Trophoblast cell (in vitro differentiated cells and primary cell): ENCODE measurements at regions not wholly inside any gene's neighbourhood (a gene's known extent, or its start where the extent isn't known, plus 50 kb on each side); places are given as distances from the start of the nearest gene placed in this dataset.

ENCODE experiments used
- DNase-seq, 2 donors: peaks; one replicate each; pipeline ENCODE4 v3.0.0-alpha.2; 2016
- H2AFZ ChIP-seq: 2 replicates; pipeline ENCODE4 v1.6.1; 2013; ENCODE audit warnings: low read length, moderate library complexity, mild to moderate bottlenecking; ENCODE audit not compliant: insufficient read depth, poor library complexity
- H2AK5ac ChIP-seq: 2 replicates; pipeline ENCODE4 v1.6.1; 2013; ENCODE audit warnings: mild to moderate bottlenecking, low read length
- H2BK120ac ChIP-seq: 2 replicates; pipeline ENCODE4 v1.6.1; 2013; ENCODE audit warnings: low read length, mild to moderate bottlenecking, moderate library complexity; ENCODE audit not compliant: insufficient read depth, poor library complexity
- H2BK12ac ChIP-seq: 2 replicates; pipeline ENCODE4 v1.6.1; 2013; ENCODE audit warnings: mild to moderate bottlenecking, low read length, moderate library complexity
- H2BK5ac ChIP-seq: 2 replicates; pipeline ENCODE4 v1.6.1; 2013; ENCODE audit warnings: low read length, low read depth, moderate library complexity, mild to moderate bottlenecking; ENCODE audit not compliant: poor library complexity
- H3K14ac ChIP-seq: 2 replicates; pipeline ENCODE4 v1.6.1; 2013; ENCODE audit warnings: mild to moderate bottlenecking, low read length
- H3K18ac ChIP-seq: 2 replicates; pipeline ENCODE4 v1.6.1; 2013; ENCODE audit warnings: mild to moderate bottlenecking, low read length
- H3K23ac ChIP-seq: 2 replicates; pipeline ENCODE4 v1.6.1; 2013; ENCODE audit warnings: low read length
- H3K27ac ChIP-seq: 2 replicates; pipeline ENCODE4 v1.5.1; 2013; ENCODE audit warnings: low read depth, mild to moderate bottlenecking, inconsistent platforms, low read length, moderate library complexity
- H3K27me3 ChIP-seq: 2 replicates; pipeline ENCODE4 v1.6.1; 2013; ENCODE audit warnings: inconsistent platforms, mild to moderate bottlenecking, low read length, moderate library complexity; ENCODE audit not compliant: insufficient read depth
- H3K36me3 ChIP-seq, 2 experiments: 1 replicate in 1 of 2; 2 replicates in 1 of 2; pipeline ENCODE4 v1.6.1; 2013; ENCODE audit warnings: low read length in 2 of 2, mild to moderate bottlenecking in 2 of 2, moderate library complexity in 1 of 2; ENCODE audit not compliant: insufficient read depth in 2 of 2, control insufficient read depth in 1 of 2
- H3K4ac ChIP-seq: 2 replicates; pipeline ENCODE4 v1.6.1; 2013; ENCODE audit warnings: low read depth, mild to moderate bottlenecking, low read length, moderate library complexity
- H3K4me1 ChIP-seq, 2 experiments: 1 replicate in 1 of 2; 2 replicates in 1 of 2; pipeline ENCODE4 v1.6.1; 2013; ENCODE audit warnings: low read length in 2 of 2, mild to moderate bottlenecking in 2 of 2, moderate library complexity in 1 of 2; ENCODE audit not compliant: insufficient read depth in 2 of 2, control insufficient read depth in 1 of 2
- H3K4me2 ChIP-seq: 2 replicates; pipeline ENCODE4 v1.6.1; 2013; ENCODE audit warnings: inconsistent platforms, mild to moderate bottlenecking, low read length, moderate library complexity
- H3K4me3 ChIP-seq: 2 replicates; pipeline ENCODE4 v1.5.1; 2013; ENCODE audit warnings: mild to moderate bottlenecking, low read depth, low read length, inconsistent platforms
- H3K79me1 ChIP-seq: one replicate; pipeline ENCODE4 v1.6.1; 2013; ENCODE audit warnings: low read length
- H3K79me2 ChIP-seq: 2 replicates; pipeline ENCODE4 v1.6.1; 2013; ENCODE audit warnings: low read length, mild to moderate bottlenecking; ENCODE audit not compliant: control insufficient read depth, insufficient read depth, poor library complexity
- H3K9ac ChIP-seq: 2 replicates; pipeline ENCODE4 v1.6.1; 2013; ENCODE audit warnings: mild to moderate bottlenecking, low read length
- H3K9me3 ChIP-seq: 2 replicates; pipeline ENCODE4 v1.6.1; 2013; ENCODE audit warnings: low read depth, mild to moderate bottlenecking, control low read depth, inconsistent platforms, low read length; ENCODE audit not compliant: insufficient read depth
- H4K12ac ChIP-seq: 2 replicates; pipeline ENCODE4 v1.6.1; 2013; ENCODE audit warnings: low read depth, mild to moderate bottlenecking, low read length, moderate library complexity
- H4K8ac ChIP-seq: 2 replicates; pipeline ENCODE4 v1.6.1; 2013; ENCODE audit warnings: low read depth, mild to moderate bottlenecking, low read length, moderate library complexity
- H4K91ac ChIP-seq: one replicate; pipeline ENCODE4 v1.6.1; 2013; ENCODE audit warnings: low read depth, mild to moderate bottlenecking, low read length, moderate library complexity
- WGBS: extraction: QIAGEN DNeasy Blood & Tissue Kit; methylation state at CpG from one replicate; pipeline ENCODE4 v1.1.7; 2013; ENCODE audit warnings: missing lambda C conversion rate; ENCODE audit not compliant: insufficient read length, insufficient coverage; ENCODE audit errors: extremely low coverage; 5-methylcytosine and 5-hydroxymethylcytosine counted together

- Histone ChIP-seq H3K27ac (no peak overlapping the region), H3K79me2 (no peaks in the 10 kb centered on the region), H3K14ac (no peak overlapping the region), H4K12ac (no peak overlapping the region), H2AFZ (no peak overlapping the region), H2BK5ac (no peak overlapping the region), H3K4me1 (peaks cover 8 to 12% of the 10 kb centered on the region in 2 experiments), H4K91ac (no peak overlapping the region), H3K4me2 (no peak overlapping the region), H4K8ac (no peak overlapping the region), H3K18ac (no peak overlapping the region), H3K9me3 (peaks cover 2% of the 10 kb centered on the region), H3K9ac (no peak overlapping the region), H3K36me3 (no peaks in the 10 kb centered on the region), H2BK12ac (no peak overlapping the region), H3K4me3 (no peak overlapping the region), H2AK5ac (no peak overlapping the region), H3K23ac (no peak overlapping the region), H3K4ac (no peak overlapping the region), H3K27me3 (no peaks in the 10 kb centered on the region), H2BK120ac (no peak overlapping the region), H3K79me1 (no peaks in the 10 kb centered on the region)
- no peak for DNase-seq
- no CpG with 5 or more reads among the region's 1 CpG for WGBS
Observed at GRCh38 chr12:67921286-67921685, 68.0 kb upstream of the IFNG-AS1 start.

GRCh38 chr12:67922245-67922644, 67.0 kb upstream of the IFNG-AS1 start:
- no peak overlapping the region for H4K8ac ChIP-seq
- H3K79me2 ChIP-seq = no peaks in the 10 kb centered on the region
- H4K91ac ChIP-seq = no peak overlapping the region
- no peak overlapping the region for H2AFZ ChIP-seq
- H3K18ac ChIP-seq = no peak overlapping the region
- H4K12ac ChIP-seq = no peak overlapping the region
- no peak overlapping the region for H3K14ac ChIP-seq
- no peaks in the 10 kb centered on the region for H3K79me1 ChIP-seq
- H2BK5ac ChIP-seq = no peak overlapping the region
- H3K9ac ChIP-seq = no peak overlapping the region
- H3K23ac ChIP-seq = no peak overlapping the region
- H3K27me3 ChIP-seq = no peaks in the 10 kb centered on the region
- no CpG with 5 or more reads among the region's 1 CpG for WGBS
- no peak overlapping the region for H3K4ac ChIP-seq
- H3K9me3 ChIP-seq = peaks cover 2% of the 10 kb centered on the region
- H3K36me3 ChIP-seq = no peaks in the 10 kb centered on the region
- no peak for DNase-seq
- no peak overlapping the region for H3K4me2 ChIP-seq
- no peak overlapping the region for H2AK5ac ChIP-seq
- no peak overlapping the region for H3K4me3 ChIP-seq
- no peak overlapping the region for H3K27ac ChIP-seq
- H2BK12ac ChIP-seq = no peak overlapping the region
- peaks cover 8 to 12% of the 10 kb centered on the region in 2 experiments for H3K4me1 ChIP-seq
- no peak overlapping the region for H2BK120ac ChIP-seq

DNA sequence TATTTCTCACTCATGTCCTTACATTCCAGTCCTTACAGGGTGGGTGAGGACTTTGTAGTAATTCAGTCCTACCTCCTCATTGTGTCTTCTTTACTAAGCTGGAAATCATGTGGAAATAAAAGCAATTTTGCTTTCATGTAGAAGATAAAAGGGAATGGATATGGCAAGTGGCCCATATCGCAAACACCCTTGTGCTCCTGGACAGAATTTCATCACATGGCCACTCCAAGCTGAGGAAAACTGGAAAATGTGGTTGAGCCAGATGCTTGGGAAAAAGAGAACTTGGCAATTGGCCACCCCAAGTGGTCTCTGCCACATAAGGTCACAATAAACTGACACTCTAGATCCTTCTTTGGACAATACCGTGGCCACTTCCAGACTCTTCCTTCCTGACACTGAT, 64.2 kb upstream of the IFNG-AS1 start:
- no peak overlapping the region for H3K18ac ChIP-seq
- peak; percentile 16 to 59 for DNase-seq
- no peaks in the 10 kb centered on the region for H3K79me1 ChIP-seq
- H3K4ac ChIP-seq = no peak overlapping the region
- H3K9ac ChIP-seq = no peak overlapping the region
- WGBS = no CpG with 5 or more reads among the region's 2 CpGs
- no peak overlapping the region for H2BK120ac ChIP-seq
- no peak overlapping the region for H3K4me3 ChIP-seq
- no peaks in the 10 kb centered on the region for H3K36me3 ChIP-seq
- no peak overlapping the region for H3K4me2 ChIP-seq
- no peak overlapping the region for H4K8ac ChIP-seq
- no peak overlapping the region for H2AK5ac ChIP-seq
- H4K12ac ChIP-seq = no peak overlapping the region
- peaks cover 6 to 10% of the 10 kb centered on the region in 2 experiments for H3K4me1 ChIP-seq
- no peak overlapping the region for H3K27ac ChIP-seq
- no peak overlapping the region for H2BK12ac ChIP-seq
- no peaks in the 10 kb centered on the region for H3K79me2 ChIP-seq
- H3K23ac ChIP-seq = no peak overlapping the region
- H2BK5ac ChIP-seq = no peak overlapping the region
- H3K14ac ChIP-seq = no peak overlapping the region
- H3K27me3 ChIP-seq = no peaks in the 10 kb centered on the region
- no peak overlapping the region for H4K91ac ChIP-seq
- H3K9me3 ChIP-seq = peaks cover 2% of the 10 kb centered on the region
- no peak overlapping the region for H2AFZ ChIP-seq

DNA sequence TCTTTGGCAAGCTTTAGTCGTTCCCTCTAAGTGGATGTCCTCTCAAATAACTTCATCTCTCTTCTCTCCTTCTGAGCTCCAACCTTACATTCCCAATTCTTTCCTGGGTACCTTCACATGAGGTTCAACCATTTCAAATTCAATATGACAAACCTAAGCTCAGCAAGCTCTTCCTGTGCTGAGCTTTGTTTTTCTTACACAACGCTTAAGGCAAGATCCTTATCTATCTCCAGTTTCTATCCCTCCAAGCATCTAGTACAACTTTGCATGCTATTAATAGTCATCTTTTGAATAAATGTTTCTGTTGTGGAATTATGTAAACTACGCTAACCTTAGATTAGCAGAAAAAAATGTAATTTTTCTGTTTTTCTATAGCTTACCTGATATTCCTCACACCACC, 63.7 kb upstream of the IFNG-AS1 start:
- Histone ChIP-seq H3K79me2 (no peaks in the 10 kb centered on the region), H4K8ac (no peak overlapping the region), H3K14ac (no peak overlapping the region), H2BK120ac (no peak overlapping the region), H3K18ac (no peak overlapping the region), H2AK5ac (no peak overlapping the region), H3K79me1 (no peaks in the 10 kb centered on the region), H3K27ac (no peak overlapping the region), H2AFZ (no peak overlapping the region), H2BK12ac (no peak overlapping the region), H4K12ac (no peak overlapping the region), H3K36me3 (no peaks in the 10 kb centered on the region), H3K4me3 (no peak overlapping the region), H3K9me3 (peaks cover 2% of the 10 kb centered on the region), H3K23ac (no peak overlapping the region), H3K9ac (no peak overlapping the region), H3K27me3 (no peaks in the 10 kb centered on the region), H4K91ac (no peak overlapping the region), H3K4ac (no peak overlapping the region), H3K4me2 (no peak overlapping the region), H2BK5ac (no peak overlapping the region), H3K4me1 (peaks cover 6 to 10% of the 10 kb centered on the region in 2 experiments)
- WGBS = no CpG with 5 or more reads among the region's 3 CpGs
- peak in 1 of 2 donors; percentile 60 for DNase-seq
